Stromal cell of bone marrow (primary cell): ENCODE measurements at regions not wholly inside any gene's neighbourhood (a gene's known extent, or its start where the extent isn't known, plus 50 kb on each side); places are given as distances from the start of the nearest gene placed in this dataset.
A peak's percentile ranks its signal among the peaks of the same experiment; 100 is the strongest.
"Not testable (repeated sequence)": the region's sequence is repeated elsewhere in the genome, so short reads cannot be mapped to it uniquely, and the experiment has no call there.

Experiments
- DNase-seq: peaks from one replicate; pipeline ENCODE4 v3.0.0-alpha.2; 2012; ENCODE audit warnings: low read depth

GRCh38 chr15:92805080-92805690 lies 94.9 kb upstream of the CHD2 start:
- DNase-seq: no peak

GRCh38 chr15:92806171-92806570 lies 94.0 kb upstream of the CHD2 start:
- not testable (repeated sequence) for DNase-seq

- DNase-seq: no peak
Observed at GRCh38 chr15:92806763-92807162, 93.4 kb upstream of the CHD2 start.

- DNase-seq: no peak
Observed at GRCh38 chr15:92807971-92808571, 92.1 kb upstream of the CHD2 start.

GRCh38 chr15:92808598-92809063 lies 91.5 kb upstream of the CHD2 start:
- no peak for DNase-seq

- peak; percentile 92 for DNase-seq
Observed at GRCh38 chr15:92809064-92809879, 90.9 kb upstream of the CHD2 start.

GRCh38 chr15:92809880-92810361 lies 90.2 kb upstream of the CHD2 start:
- no peak for DNase-seq

- DNase-seq: peak; percentile 75
Observed at GRCh38 chr15:92810418-92811138, 89.5 kb upstream of the CHD2 start.

GRCh38 chr15:92811148-92811913 lies 88.8 kb upstream of the CHD2 start:
- no peak for DNase-seq

GRCh38 chr15:92812271-92812670 lies 87.9 kb upstream of the CHD2 start:
- DNase-seq: no peak

- no peak for DNase-seq
Observed at GRCh38 chr15:92813485-92813884, 86.6 kb upstream of the CHD2 start.

- DNase-seq: no peak
Observed at GRCh38 chr15:92817339-92817886, 82.7 kb upstream of the CHD2 start.

GRCh38 chr15:92818651-92819277 lies 81.4 kb upstream of the CHD2 start:
- no peak for DNase-seq

GRCh38 chr15:92819278-92820235 lies 80.6 kb upstream of the CHD2 start:
- no peak for DNase-seq

GRCh38 chr15:92820236-92821021 lies 79.7 kb upstream of the CHD2 start:
- peak; percentile 86 for DNase-seq

GRCh38 chr15:92821491-92822116 lies 78.5 kb upstream of the CHD2 start:
- no peak for DNase-seq

- no peak for DNase-seq
Observed at GRCh38 chr15:92822216-92823144, 77.6 kb upstream of the CHD2 start.
